GM19324 (cell line): ENCODE measurements at regions not wholly inside any gene's neighbourhood (a gene's known extent, or its start where the extent isn't known, plus 50 kb on each side); places are given as distances from the start of the nearest gene placed in this dataset.

Experiments used
- ATAC-seq: cut with Tn5 transposase; IDR thresholded peaks from one replicate; pipeline ENCODE4 v1.9.1; 2021; ENCODE audit warnings: mild to moderate bottlenecking, moderate library complexity; ENCODE audit not compliant: unreplicated experiment, low FRiP score

DNA sequence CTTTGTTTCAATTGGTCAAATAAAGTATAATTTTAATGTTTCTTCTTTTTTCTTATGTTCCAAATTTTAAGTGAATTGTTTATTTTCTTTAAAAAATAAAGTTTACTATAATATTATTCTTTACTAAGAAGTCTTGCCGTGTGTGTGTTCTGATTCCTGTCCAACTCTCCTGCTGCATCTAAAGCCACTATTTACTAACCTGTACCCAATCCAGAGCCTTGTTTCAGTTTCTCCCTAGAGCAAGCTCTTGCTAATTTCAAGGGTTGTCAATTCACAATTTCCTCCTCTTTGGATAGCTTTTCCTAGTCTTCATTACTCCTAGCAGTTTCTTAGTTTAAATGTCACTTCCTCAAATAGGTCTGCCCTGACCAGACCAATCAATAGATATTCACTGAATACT, 314.9 kb upstream of the SEMA3A start:
- no peak for ATAC-seq

DNA sequence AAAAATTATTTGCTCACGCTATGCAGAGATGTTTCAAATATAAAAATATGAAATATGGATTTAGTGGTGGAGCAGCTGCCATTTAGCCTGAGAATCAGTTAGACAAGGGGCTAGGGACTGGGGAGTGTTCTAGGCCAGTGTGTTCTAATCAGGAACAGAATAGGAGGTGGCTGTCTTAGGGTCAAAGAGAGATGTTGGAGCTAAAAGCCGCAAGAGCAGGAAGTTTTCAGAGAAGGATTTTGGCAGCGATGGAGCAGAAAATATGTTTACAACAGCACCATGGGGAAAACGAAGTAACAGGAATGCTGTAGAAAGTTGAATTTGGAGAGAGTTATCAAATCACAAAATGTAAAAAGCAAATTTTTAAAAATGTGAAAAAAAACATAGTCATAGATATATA, 314.0 kb upstream of the SEMA3A start:
- ATAC-seq = no peak

DNA sequence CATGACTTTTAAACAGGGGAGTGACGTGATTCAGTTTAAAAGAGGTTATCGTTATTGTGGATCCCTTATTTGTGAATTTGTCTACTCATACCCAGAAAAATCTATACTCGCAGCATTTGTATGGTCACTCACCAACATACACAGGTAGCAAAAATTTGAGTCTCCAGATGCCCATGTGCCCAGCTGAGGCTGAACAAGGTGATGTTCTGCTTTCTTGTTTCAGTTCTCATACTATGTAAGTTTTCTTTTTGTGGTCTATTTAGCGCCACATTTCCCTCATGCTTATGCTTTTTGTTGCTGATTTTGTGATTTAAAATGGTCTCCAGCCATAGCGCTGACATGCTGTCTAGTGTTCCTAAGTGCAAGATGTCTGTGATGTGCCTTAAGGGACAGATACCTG, 312.9 kb upstream of the SEMA3A start:
- no peak for ATAC-seq

GRCh38 chr7:84506151-84506550, 311.6 kb upstream of the SEMA3A start:
- ATAC-seq = no peak

GRCh38 chr7:84502239-84502638, 307.6 kb upstream of the SEMA3A start:
- ATAC-seq = no peak

- ATAC-seq = no peak
Measured at GRCh38 chr7:84497873-84498272, 303.3 kb upstream of the SEMA3A start.

DNA sequence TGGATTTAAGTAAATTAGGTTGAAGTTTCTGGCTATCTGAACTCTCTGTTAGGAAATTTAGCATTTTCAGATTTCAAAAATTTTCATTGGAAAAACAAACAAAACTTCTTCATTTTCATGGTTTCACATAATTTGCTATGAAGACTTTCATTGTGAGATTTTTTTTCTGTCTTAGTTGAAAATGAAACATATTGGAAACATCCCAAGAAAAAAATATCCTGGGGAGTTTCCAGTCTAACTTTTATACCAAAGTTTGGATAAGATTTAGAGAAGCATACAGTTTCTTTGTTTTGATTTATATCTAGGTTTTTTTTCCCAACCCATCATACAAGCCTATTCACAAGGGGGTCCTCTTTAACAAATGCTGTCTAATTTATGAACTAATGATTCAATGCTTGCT, 300.5 kb upstream of the SEMA3A start:
- ATAC-seq = no peak

- ATAC-seq = no peak
Measured at GRCh38 chr7:84492098-84493034, 297.8 kb upstream of the SEMA3A start.

GRCh38 chr7:84490661-84491060, 296.1 kb upstream of the SEMA3A start:
- no peak for ATAC-seq

- no peak for ATAC-seq
Measured at GRCh38 chr7:84484502-84485079, 290.0 kb upstream of the SEMA3A start.

DNA sequence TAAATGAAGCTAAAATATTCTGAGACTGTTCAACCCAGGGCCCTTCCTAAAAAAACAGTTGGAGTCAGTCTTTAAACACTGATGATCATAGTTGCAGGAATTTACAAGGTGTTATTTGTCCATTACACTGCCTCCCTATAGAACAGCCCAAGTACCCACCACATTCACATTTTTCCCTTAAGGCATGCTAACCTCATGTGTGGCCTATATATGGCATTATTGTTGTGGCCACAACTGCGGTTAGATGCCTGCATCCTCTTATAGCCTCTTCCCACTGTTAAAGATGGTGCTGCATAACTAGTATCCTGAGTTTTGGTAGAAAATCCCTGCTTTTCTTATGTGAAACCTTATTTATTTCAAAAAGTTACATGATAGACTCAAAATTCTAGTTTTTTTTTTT, 287.9 kb upstream of the SEMA3A start:
- no peak for ATAC-seq

DNA sequence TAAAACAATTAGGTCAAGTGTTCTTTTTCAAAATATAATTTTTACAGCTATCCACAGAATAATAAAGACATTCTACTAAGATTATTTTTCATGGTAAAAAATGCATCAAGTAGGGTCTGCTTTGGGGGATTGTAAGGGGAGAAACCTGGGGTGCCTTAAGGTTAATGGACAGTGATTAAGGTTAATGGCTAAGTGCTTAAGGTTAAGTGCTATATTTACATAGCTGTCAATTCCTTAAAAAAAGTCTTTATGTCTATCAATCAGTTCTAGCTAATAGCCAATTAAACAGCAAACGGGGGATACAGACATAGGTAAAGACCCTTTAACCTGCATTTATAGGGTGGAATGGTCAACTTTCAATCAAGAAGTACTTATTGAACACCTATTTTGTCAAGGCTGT, 284.5 kb upstream of the SEMA3A start:
- no peak for ATAC-seq

DNA sequence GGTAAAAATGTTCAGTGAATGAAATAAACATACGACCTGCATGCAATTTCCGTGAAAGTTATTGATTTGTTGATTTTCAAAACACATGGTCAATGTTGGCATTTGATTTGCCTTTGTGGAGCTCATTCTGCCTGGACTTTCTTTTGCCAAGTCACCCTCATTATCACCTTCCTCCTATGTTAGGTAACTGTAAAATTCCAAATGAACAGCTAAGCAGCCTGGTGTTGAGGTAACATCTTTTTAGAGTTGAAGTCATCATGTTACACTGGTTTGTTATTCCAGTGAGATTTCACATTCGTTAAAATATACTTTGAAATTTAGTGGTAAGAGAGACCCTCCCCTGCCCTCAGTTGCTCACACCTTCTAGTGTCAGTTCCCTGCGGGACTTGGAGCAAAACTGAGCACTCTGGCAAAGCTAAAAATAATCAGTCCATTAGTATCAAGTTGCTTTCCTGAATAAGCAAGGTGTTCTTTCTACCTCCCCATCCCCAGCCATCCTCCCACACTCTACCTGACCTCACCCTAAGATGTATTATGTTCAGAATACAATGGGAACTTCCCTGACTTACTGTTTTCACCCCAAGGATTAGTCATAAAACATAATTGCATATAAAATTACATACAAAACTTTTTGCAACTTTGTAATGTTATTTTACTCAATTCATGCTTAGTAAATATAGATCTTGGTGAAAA, 283.3 kb upstream of the SEMA3A start:
- ATAC-seq = no peak

DNA sequence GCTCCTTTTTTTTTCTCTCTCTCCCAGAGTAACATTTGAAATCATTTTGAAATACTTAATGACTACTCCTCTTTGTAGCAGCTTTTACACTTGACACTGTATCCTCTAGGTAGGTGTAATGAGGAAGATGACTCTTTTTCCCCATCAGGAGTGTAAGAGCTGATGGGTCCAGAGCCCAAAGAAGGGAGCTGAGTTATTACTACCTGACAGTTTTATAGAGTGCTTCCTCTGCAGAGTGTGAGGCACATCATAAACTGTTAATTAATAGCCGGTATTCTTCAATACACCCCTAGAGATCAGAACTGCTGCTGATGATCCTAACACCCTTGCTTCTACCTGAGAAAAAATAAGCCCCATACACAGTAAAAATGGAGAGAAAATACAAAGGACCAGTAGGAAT, 279.8 kb upstream of the SEMA3A start:
- no peak for ATAC-seq

- no peak for ATAC-seq
Measured at GRCh38 chr7:84471576-84471975, 277.0 kb upstream of the SEMA3A start.

DNA sequence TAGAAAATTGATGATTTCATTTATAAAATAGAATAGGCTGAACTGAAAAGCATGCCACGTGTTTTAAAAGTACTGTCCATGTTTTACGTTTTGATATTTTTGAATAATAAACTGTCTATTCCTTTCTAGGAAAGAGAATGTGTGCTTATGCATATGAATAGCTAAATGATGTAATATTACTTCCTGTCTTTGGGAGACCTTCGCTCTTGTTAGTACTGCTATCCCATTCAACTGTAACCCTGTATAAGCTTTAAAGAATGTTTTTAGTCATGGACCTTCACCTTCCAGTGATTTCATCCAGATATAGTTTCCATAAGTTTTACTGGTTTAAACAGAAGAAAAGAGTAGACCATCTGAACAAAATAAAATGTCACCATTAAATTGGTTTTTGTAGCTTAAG, 274.4 kb upstream of the SEMA3A start:
- no peak for ATAC-seq

DNA sequence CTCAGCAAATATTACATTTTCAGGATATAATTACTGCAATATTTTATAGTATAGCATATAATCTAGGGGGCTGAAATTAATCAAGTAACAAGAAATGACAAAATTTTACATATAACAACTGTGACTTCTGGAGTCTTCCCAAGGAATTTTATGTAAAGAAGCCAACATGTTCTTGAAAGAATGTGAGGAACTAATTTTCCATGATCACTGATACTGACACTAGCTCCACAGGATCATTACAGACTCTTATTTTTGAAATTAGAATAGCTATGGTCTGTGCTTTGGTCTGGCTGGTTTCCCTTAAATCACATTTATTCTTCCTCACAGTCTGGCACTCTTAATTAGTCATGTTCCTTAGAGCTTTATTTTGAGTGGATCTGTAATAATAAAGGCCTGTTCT, 267.7 kb upstream of the SEMA3A start:
- ATAC-seq = no peak

GRCh38 chr7:84461093-84461492, 266.5 kb upstream of the SEMA3A start:
- no peak for ATAC-seq

DNA sequence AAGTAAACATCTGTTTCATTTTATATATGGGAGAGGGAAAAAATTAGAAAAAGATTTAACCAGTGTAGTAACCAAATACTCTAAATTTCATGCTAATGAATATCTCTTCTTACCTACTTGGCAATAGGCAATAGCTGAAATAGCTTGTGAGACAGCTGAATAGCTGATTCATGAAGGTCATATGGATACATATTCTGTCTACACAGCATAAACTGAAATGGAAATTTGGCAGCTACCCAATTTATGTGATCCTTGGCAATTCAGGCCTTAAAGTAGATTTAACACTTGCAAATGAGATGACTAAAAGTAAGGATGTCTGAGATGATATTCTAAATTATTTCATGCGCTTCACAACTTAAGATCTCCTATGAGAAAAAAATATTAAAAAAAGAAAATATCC, 261.2 kb upstream of the SEMA3A start:
- no peak for ATAC-seq

DNA sequence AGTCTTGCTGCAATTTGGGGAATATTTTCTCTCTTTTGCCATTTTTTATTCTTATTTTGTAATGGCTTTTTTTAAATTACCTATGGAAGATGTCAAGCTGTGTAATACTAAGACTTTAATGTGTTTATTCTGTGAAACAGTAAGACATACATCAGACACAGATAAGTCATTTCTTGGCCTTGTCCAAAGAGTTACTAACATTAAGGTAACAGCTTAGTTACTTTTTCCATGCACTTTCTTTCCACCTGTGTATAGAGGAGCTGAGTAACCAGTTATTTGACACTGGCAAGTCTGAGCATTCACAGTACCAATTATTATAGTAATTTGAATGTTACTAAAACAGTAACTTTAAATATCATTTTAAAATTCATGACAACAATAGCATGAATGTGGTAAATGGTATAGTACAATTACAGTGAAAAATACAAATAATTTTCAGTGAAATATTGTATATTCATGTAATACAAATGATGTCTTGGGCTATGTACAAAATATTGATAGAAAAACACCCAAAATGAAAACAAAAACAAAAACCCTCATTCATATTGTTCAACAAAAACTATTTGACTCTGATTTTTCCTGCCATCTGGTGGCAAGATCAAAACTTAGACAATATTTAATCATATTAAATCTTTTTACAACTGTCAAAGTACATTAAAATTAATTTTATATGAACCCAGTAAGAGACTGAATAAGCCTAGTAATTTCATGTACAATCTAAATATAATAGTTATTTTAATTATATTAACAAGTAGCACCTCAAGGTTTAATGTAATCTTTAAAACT, 259.8 kb upstream of the SEMA3A start:
- no peak for ATAC-seq

DNA sequence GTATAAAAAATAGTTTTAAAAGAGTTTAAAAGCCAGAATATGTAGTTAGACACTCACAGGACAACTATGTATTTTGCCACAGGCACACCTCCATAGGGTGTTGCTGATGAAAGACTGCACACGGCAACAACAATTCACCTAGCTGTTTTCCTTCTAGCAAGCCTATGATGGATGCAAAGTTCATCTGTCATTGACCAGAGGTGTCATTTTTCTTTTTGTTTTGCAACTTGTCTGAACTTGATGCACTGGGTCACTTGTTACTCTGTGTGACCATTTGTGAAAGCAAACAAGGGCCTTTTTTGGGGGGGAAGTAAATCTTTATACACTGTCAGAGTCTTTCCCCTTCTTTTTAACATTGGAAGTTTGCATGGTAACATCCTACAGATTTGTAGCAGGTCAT, 258.0 kb upstream of the SEMA3A start:
- ATAC-seq = no peak
